ENCODE measurements at regions not wholly inside any gene's neighbourhood (a gene's known extent, or its start where the extent isn't known, plus 50 kb on each side); places are given as distances from the start of the nearest gene placed in this dataset.

DNA sequence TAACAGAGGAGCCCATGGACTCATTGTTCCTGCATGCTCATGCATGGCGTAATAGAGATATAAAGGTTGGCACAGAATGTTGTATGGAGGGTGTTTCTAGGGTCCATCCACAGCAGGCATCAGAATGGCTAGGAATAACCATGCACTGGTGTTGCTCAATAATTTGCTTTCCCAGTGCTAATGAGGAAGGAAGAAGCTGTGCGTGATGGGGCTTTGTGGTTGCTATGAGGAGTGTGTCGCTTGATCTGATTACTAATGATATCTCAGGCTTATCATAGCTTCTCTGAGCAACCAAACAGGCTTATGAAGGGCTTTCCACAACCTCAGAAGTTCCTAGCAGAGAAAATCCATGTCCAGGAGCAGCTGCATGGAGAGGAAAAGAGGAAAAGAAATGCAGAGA, 151.3 kb upstream of the TRPC7 start:
- Mint-ChIP-seq H3K4me3 (no peak overlapping the region), H3K9me3 (no peaks in the 10 kb centered on the region), H3K36me3 (no peaks in the 10 kb centered on the region), H3K27me3 (ENCODE audit: low read depth) (peaks cover 6% of the 10 kb centered on the region), H3K27ac (no peak overlapping the region), H3K4me1 (peaks cover 3% of the 10 kb centered on the region)
- no peak for TF ChIP-seq CTCF (IDR thresholded peaks at IDR 0.05; ENCODE audit: unreplicated experiment)
- no peak for DNase-seq (ENCODE audit: low spot score in 2 of 2, unreplicated experiment in 2 of 2)

DNA sequence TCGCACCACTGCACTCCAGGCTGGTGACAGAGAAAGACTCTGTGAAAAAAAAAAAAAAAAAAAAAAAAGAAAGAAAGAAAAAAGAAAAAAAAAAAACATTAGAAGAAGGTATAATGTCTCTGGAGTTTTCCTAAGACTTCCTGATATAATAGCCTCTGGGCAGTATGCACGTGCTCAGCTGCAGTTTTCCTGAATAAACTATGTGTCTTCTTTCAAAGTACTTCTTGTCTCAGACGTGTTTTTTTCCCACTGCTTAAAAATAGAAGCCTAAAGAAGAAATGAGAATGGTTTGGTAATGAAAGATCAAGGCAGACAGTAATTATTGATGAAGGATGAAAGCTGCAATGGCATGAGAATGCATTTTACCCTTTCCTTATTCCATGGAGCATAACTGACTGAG, 148.1 kb upstream of the TRPC7 start:
- Mint-ChIP-seq H3K4me3 (no peak overlapping the region), H3K27me3 (ENCODE audit: low read depth) (peaks cover 6% of the 10 kb centered on the region), H3K36me3 (no peaks in the 10 kb centered on the region), H3K27ac (no peak overlapping the region), H3K4me1 (peaks cover 3% of the 10 kb centered on the region), H3K9me3 (no peaks in the 10 kb centered on the region)
- no peak for DNase-seq (ENCODE audit: low spot score in 2 of 2, unreplicated experiment in 2 of 2)
- no peak for TF ChIP-seq CTCF (IDR thresholded peaks at IDR 0.05; ENCODE audit: unreplicated experiment)

DNA sequence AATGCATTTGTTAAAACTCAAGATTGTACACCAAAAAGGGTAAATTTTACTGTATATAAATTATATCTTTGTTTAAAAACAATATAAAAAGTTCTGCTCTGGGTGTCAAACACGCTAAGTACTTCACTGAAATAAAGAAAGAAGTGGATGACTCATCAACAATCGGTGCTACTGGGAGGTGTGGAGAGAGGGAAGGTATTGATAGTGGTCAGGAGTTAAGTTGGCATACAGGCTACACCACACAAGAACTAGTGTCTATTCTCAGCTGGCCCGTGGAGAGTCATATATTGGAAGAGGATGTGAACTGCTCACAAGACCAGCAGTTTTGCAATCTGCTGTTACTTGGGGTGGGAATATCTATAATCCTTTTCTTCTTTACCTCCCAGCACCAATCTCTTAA, 145.7 kb upstream of the TRPC7 start:
- no peak overlapping the region for H3K4me3 Mint-ChIP-seq
- no peak for TF ChIP-seq CTCF (IDR thresholded peaks at IDR 0.05; ENCODE audit: unreplicated experiment)
- no peaks in the 10 kb centered on the region for H3K27me3 Mint-ChIP-seq (ENCODE audit: low read depth)
- no peak overlapping the region for H3K27ac Mint-ChIP-seq
- peaks cover 3% of the 10 kb centered on the region for H3K4me1 Mint-ChIP-seq
- H3K36me3 Mint-ChIP-seq, result no peaks in the 10 kb centered on the region
- H3K9me3 Mint-ChIP-seq, result no peaks in the 10 kb centered on the region
- DNase-seq (ENCODE audit: low spot score in 2 of 2, unreplicated experiment in 2 of 2), result no peak

- Mint-ChIP-seq H3K36me3 (no peaks in the 10 kb centered on the region), H3K4me3 (no peak overlapping the region), H3K9me3 (no peaks in the 10 kb centered on the region), H3K4me1 (peaks cover 3% of the 10 kb centered on the region), H3K27me3 (ENCODE audit: low read depth) (no peaks in the 10 kb centered on the region), H3K27ac (no peak overlapping the region)
- no peak for TF ChIP-seq CTCF (IDR thresholded peaks at IDR 0.05; ENCODE audit: unreplicated experiment)
- no peak for DNase-seq (ENCODE audit: low spot score in 2 of 2, unreplicated experiment in 2 of 2)
These were observed 145.1 kb upstream of the TRPC7 start for GRCh38 chr5:136510481-136510880.

DNA sequence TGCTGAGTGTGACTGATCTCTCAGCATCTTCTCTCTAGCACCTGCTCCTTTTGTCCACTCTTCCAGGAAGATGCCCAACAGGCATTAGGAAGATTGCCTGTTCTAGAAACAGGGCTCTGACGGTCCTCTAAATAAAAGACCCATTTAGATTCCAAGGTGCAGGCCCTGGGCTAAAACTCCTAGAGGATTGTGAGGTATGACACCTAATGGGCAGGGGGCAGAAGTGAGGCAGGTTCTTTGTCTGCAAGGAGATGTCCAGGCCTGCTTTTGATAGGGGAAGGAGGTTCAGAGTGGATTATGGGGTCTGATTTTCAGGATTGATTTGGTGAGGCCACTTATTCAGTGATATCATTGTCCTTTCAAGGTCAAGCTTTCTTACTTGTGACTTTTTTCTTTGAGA, 140.8 kb upstream of the TRPC7 start:
- Mint-ChIP-seq H3K36me3 (no peaks in the 10 kb centered on the region), H3K9me3 (no peaks in the 10 kb centered on the region), H3K27me3 (ENCODE audit: low read depth) (no peaks in the 10 kb centered on the region)

More for the DNA sequence above, 140.8 kb upstream of the TRPC7 start:
- no peak for DNase-seq (ENCODE audit: low spot score in 2 of 2, unreplicated experiment in 2 of 2)
- no peak for TF ChIP-seq CTCF (IDR thresholded peaks at IDR 0.05; ENCODE audit: unreplicated experiment)
- H3K4me3 Mint-ChIP-seq, result no peak overlapping the region
- no peaks in the 10 kb centered on the region for H3K4me1 Mint-ChIP-seq
- no peak overlapping the region for H3K27ac Mint-ChIP-seq
